B cell (primary cell): ENCODE measurements at regions not wholly inside any gene's neighbourhood (a gene's known extent, or its start where the extent isn't known, plus 50 kb on each side); places are given as distances from the start of the nearest gene placed in this dataset.

Source experiments
- CTCF ChIP-seq: fragments of 200-600 bp; IDR thresholded peaks from one replicate; pipeline ENCODE4 v1.8.0; 2022; ENCODE audit warnings: antibody characterized with exemption, mild to moderate bottlenecking
- EZH2 ChIP-seq: IDR thresholded peaks from 2 replicates; pipeline ENCODE4 v1.6.1; 2012; ENCODE audit warnings: borderline replicate concordance, low read depth, mild to moderate bottlenecking, moderate library complexity, low read length; ENCODE audit not compliant: insufficient read depth, poor library complexity, severe bottlenecking

DNA sequence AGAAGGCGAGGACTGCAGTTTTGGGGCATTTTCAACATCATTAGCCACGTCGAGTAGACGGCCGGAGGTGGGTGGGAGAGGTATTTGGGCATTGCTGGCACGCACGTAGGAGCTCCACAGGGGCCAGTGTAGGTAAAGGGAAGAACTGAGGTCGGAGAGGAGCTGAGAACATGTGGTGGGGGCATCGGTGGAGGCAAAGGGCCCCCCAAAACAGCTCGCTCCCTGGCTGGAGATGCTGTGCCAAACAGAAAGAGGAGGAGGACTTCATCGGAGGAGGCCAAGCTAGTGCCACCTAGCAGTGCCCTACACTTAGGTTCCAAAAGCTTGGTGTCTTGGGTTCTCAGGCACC, 52.0 kb upstream of the PPP2R5C start:
- TF ChIP-seq CTCF: no peak
- TF ChIP-seq EZH2: no peak
